ENCODE measurements at regions not wholly inside any gene's neighbourhood (a gene's known extent, or its start where the extent isn't known, plus 50 kb on each side); places are given as distances from the start of the nearest gene placed in this dataset.

- H3K4me1 ChIP-seq (ENCODE audit: control insufficient read depth in 1 of 2, insufficient read depth in 2 of 2, low read length in 2 of 2) = no peaks in the 10 kb centered on the region
- H3K23ac ChIP-seq (ENCODE audit: low read length) = no peak overlapping the region
- no peak overlapping the region for H3K9ac ChIP-seq (ENCODE audit: low read length)
- no peak overlapping the region for H4K12ac ChIP-seq (ENCODE audit: low read depth, low read length)
- H3K79me2 ChIP-seq (ENCODE audit: control insufficient read depth, insufficient read depth, low read length, poor library complexity) = no peaks in the 10 kb centered on the region
- no peak overlapping the region for H4K8ac ChIP-seq (ENCODE audit: low read depth, low read length)
- no peaks in the 10 kb centered on the region for H3K27me3 ChIP-seq (ENCODE audit: insufficient read depth, low read length)
- H3K4me3 ChIP-seq (ENCODE audit: low read depth, low read length) = no peak overlapping the region
- H2BK5ac ChIP-seq (ENCODE audit: low read depth, low read length, poor library complexity) = no peak overlapping the region
- H3K4ac ChIP-seq (ENCODE audit: low read depth, low read length) = no peak overlapping the region
- no peaks in the 10 kb centered on the region for H3K79me1 ChIP-seq (ENCODE audit: low read length)
- no peak overlapping the region for H4K91ac ChIP-seq (ENCODE audit: low read depth, low read length)
- H2AK5ac ChIP-seq (ENCODE audit: low read length) = no peak overlapping the region
- H3K18ac ChIP-seq (ENCODE audit: low read length) = no peak overlapping the region
- no peak overlapping the region for H3K14ac ChIP-seq (ENCODE audit: low read length)
- no peak overlapping the region for H2BK12ac ChIP-seq (ENCODE audit: low read length)
- H3K36me3 ChIP-seq (ENCODE audit: control insufficient read depth in 1 of 2, insufficient read depth in 2 of 2, low read length in 2 of 2) = no peaks in the 10 kb centered on the region
- H3K9me3 ChIP-seq (ENCODE audit: insufficient read depth, low read depth, low read length) = no peaks in the 10 kb centered on the region
- H2BK120ac ChIP-seq (ENCODE audit: insufficient read depth, low read length, poor library complexity) = no peak overlapping the region
- DNase-seq = no peak
- H2AFZ ChIP-seq (ENCODE audit: insufficient read depth, low read length, poor library complexity) = no peak overlapping the region
- no peak overlapping the region for H3K4me2 ChIP-seq (ENCODE audit: low read length)
- no CpG with 5 or more reads among the region's 4 CpGs for WGBS (ENCODE audit: extremely low coverage, insufficient coverage, insufficient read length)
- H3K27ac ChIP-seq (ENCODE audit: low read depth, low read length) = no peak overlapping the region
These were observed 245.0 kb upstream of the OLFM3 start for GRCh38 chr1:102241431-102242338.

- no peak overlapping the region for H2BK12ac ChIP-seq (ENCODE audit: low read length)
- H2BK5ac ChIP-seq (ENCODE audit: low read depth, low read length, poor library complexity) = no peak overlapping the region
- no peaks in the 10 kb centered on the region for H3K4me1 ChIP-seq (ENCODE audit: control insufficient read depth in 1 of 2, insufficient read depth in 2 of 2, low read length in 2 of 2)
- no peak overlapping the region for H3K9ac ChIP-seq (ENCODE audit: low read length)
- no peaks in the 10 kb centered on the region for H3K79me2 ChIP-seq (ENCODE audit: control insufficient read depth, insufficient read depth, low read length, poor library complexity)
- no peak for DNase-seq
- no peak overlapping the region for H4K91ac ChIP-seq (ENCODE audit: low read depth, low read length)
- no peak overlapping the region for H3K14ac ChIP-seq (ENCODE audit: low read length)
- no peak overlapping the region for H3K4ac ChIP-seq (ENCODE audit: low read depth, low read length)
- H3K27ac ChIP-seq (ENCODE audit: low read depth, low read length) = no peak overlapping the region
- H3K23ac ChIP-seq (ENCODE audit: low read length) = no peak overlapping the region
- peaks cover 7% of the 10 kb centered on the region for H3K9me3 ChIP-seq (ENCODE audit: insufficient read depth, low read depth, low read length)
- no peak overlapping the region for H4K8ac ChIP-seq (ENCODE audit: low read depth, low read length)
- H3K27me3 ChIP-seq (ENCODE audit: insufficient read depth, low read length) = no peaks in the 10 kb centered on the region
- H2AK5ac ChIP-seq (ENCODE audit: low read length) = no peak overlapping the region
- WGBS (ENCODE audit: extremely low coverage, insufficient coverage, insufficient read length) = no CpG with 5 or more reads among the region's 3 CpGs
- H2AFZ ChIP-seq (ENCODE audit: insufficient read depth, low read length, poor library complexity) = no peak overlapping the region
- no peaks in the 10 kb centered on the region for H3K36me3 ChIP-seq (ENCODE audit: control insufficient read depth in 1 of 2, insufficient read depth in 2 of 2, low read length in 2 of 2)
- no peaks in the 10 kb centered on the region for H3K79me1 ChIP-seq (ENCODE audit: low read length)
- no peak overlapping the region for H4K12ac ChIP-seq (ENCODE audit: low read depth, low read length)
- H3K18ac ChIP-seq (ENCODE audit: low read length) = no peak overlapping the region
- no peak overlapping the region for H3K4me3 ChIP-seq (ENCODE audit: low read depth, low read length)
- H2BK120ac ChIP-seq (ENCODE audit: insufficient read depth, low read length, poor library complexity) = no peak overlapping the region
- H3K4me2 ChIP-seq (ENCODE audit: low read length) = no peak overlapping the region
These were observed 242.5 kb upstream of the OLFM3 start for GRCh38 chr1:102239247-102239646.

GRCh38 chr1:102234753-102235359 lies 238.1 kb upstream of the OLFM3 start:
- no CpG with 5 or more reads among the region's 31 CpGs for WGBS (ENCODE audit: extremely low coverage, insufficient coverage, insufficient read length)
- no peak overlapping the region for H4K8ac ChIP-seq (ENCODE audit: low read depth, low read length)
- no peak overlapping the region for H2BK120ac ChIP-seq (ENCODE audit: insufficient read depth, low read length, poor library complexity)
- H3K9me3 ChIP-seq (ENCODE audit: insufficient read depth, low read depth, low read length) = peaks cover 7% of the 10 kb centered on the region
- no peak overlapping the region for H2BK12ac ChIP-seq (ENCODE audit: low read length)
- H3K4ac ChIP-seq (ENCODE audit: low read depth, low read length) = no peak overlapping the region
- H2AK5ac ChIP-seq (ENCODE audit: low read length) = no peak overlapping the region
- no peak overlapping the region for H3K27ac ChIP-seq (ENCODE audit: low read depth, low read length)
- no peak overlapping the region for H3K14ac ChIP-seq (ENCODE audit: low read length)
- H3K79me1 ChIP-seq (ENCODE audit: low read length) = no peaks in the 10 kb centered on the region
- peaks cover 0 to 2% of the 10 kb centered on the region in 2 experiments for H3K36me3 ChIP-seq (ENCODE audit: control insufficient read depth in 1 of 2, insufficient read depth in 2 of 2, low read length in 2 of 2)
- H3K9ac ChIP-seq (ENCODE audit: low read length) = no peak overlapping the region
- no peak overlapping the region for H3K4me2 ChIP-seq (ENCODE audit: low read length)
- no peak overlapping the region for H4K12ac ChIP-seq (ENCODE audit: low read depth, low read length)
- H2BK5ac ChIP-seq (ENCODE audit: low read depth, low read length, poor library complexity) = no peak overlapping the region
- H3K18ac ChIP-seq (ENCODE audit: low read length) = no peak overlapping the region
- no peaks in the 10 kb centered on the region for H3K27me3 ChIP-seq (ENCODE audit: insufficient read depth, low read length)
- DNase-seq = no peak
- H3K4me3 ChIP-seq (ENCODE audit: low read depth, low read length) = no peak overlapping the region
- H3K23ac ChIP-seq (ENCODE audit: low read length) = no peak overlapping the region
- H2AFZ ChIP-seq (ENCODE audit: insufficient read depth, low read length, poor library complexity) = no peak overlapping the region
- H3K79me2 ChIP-seq (ENCODE audit: control insufficient read depth, insufficient read depth, low read length, poor library complexity) = no peaks in the 10 kb centered on the region
- H3K4me1 ChIP-seq (ENCODE audit: control insufficient read depth in 1 of 2, insufficient read depth in 2 of 2, low read length in 2 of 2) = no peaks in the 10 kb centered on the region
- H4K91ac ChIP-seq (ENCODE audit: low read depth, low read length) = no peak overlapping the region

- Histone ChIP-seq H4K91ac (ENCODE audit: low read depth, low read length) (no peak overlapping the region), H3K9ac (ENCODE audit: low read length) (no peak overlapping the region), H3K79me1 (ENCODE audit: low read length) (no peaks in the 10 kb centered on the region), H2AK5ac (ENCODE audit: low read length) (no peak overlapping the region), H3K36me3 (ENCODE audit: control insufficient read depth in 1 of 2, insufficient read depth in 2 of 2, low read length in 2 of 2) (no peaks in the 10 kb centered on the region), H2BK12ac (ENCODE audit: low read length) (no peak overlapping the region), H3K79me2 (ENCODE audit: control insufficient read depth, insufficient read depth, low read length, poor library complexity) (no peaks in the 10 kb centered on the region), H3K4me3 (ENCODE audit: low read depth, low read length) (no peak overlapping the region), H3K4ac (ENCODE audit: low read depth, low read length) (no peak overlapping the region), H3K23ac (ENCODE audit: low read length) (no peak overlapping the region), H3K9me3 (ENCODE audit: insufficient read depth, low read depth, low read length) (no peaks in the 10 kb centered on the region), H4K8ac (ENCODE audit: low read depth, low read length) (no peak overlapping the region), H3K18ac (ENCODE audit: low read length) (no peak overlapping the region), H2BK5ac (ENCODE audit: low read depth, low read length, poor library complexity) (no peak overlapping the region), H3K4me1 (ENCODE audit: control insufficient read depth in 1 of 2, insufficient read depth in 2 of 2, low read length in 2 of 2) (peaks cover 0 to 3% of the 10 kb centered on the region in 2 experiments), H2AFZ (ENCODE audit: insufficient read depth, low read length, poor library complexity) (no peak overlapping the region), H3K14ac (ENCODE audit: low read length) (no peak overlapping the region), H3K27ac (ENCODE audit: low read depth, low read length) (no peak overlapping the region), H3K27me3 (ENCODE audit: insufficient read depth, low read length) (no peaks in the 10 kb centered on the region), H3K4me2 (ENCODE audit: low read length) (no peak overlapping the region), H2BK120ac (ENCODE audit: insufficient read depth, low read length, poor library complexity) (no peak overlapping the region), H4K12ac (ENCODE audit: low read depth, low read length) (no peak overlapping the region)
- WGBS (ENCODE audit: extremely low coverage, insufficient coverage, insufficient read length) = no CpG with 5 or more reads among the region's 2 CpGs
- DNase-seq = no peak
These were observed 222.7 kb upstream of the OLFM3 start for GRCh38 chr1:102219463-102219862.
